Subcutaneous abdominal adipose tissue (tissue), 5 donors: ENCODE measurements at regions not wholly inside any gene's neighbourhood (a gene's known extent, or its start where the extent isn't known, plus 50 kb on each side); places are given as distances from the start of the nearest gene placed in this dataset.
"Not testable (repeated sequence)": the region's sequence is repeated elsewhere in the genome, so short reads cannot be mapped to it uniquely, and the experiment has no call there.

Experiments
- H3K27ac ChIP-seq: one replicate; pipeline ENCODE4 v1.7.0; 2013; ENCODE audit warnings: low read depth, mild to moderate bottlenecking, inconsistent platforms, low read length, moderate library complexity
- H3K27me3 ChIP-seq, 5 donors: one replicate each; pipeline ENCODE4 v1.7.0; 2013; ENCODE audit warnings: low read length in 5 of 5, inconsistent platforms in 1 of 5; ENCODE audit not compliant: control insufficient read depth in 5 of 5, insufficient read depth in 4 of 5
- H3K36me3 ChIP-seq, 5 donors: one replicate each; pipeline ENCODE4 v1.7.0; 2013; ENCODE audit warnings: low read length in 5 of 5; ENCODE audit not compliant: control insufficient read depth in 5 of 5, insufficient read depth in 5 of 5
- H3K4me1 ChIP-seq, 5 donors: one replicate each; pipeline ENCODE4 v1.7.0; 2013; ENCODE audit warnings: low read length in 5 of 5, mild to moderate bottlenecking in 3 of 5, moderate library complexity in 1 of 5; ENCODE audit not compliant: control insufficient read depth in 5 of 5, insufficient read depth in 5 of 5
- H3K4me3 ChIP-seq, 5 donors: one replicate each; pipeline ENCODE4 v1.7.0; 2013; ENCODE audit warnings: low read length in 5 of 5, low read depth in 1 of 5
- H3K9ac ChIP-seq, 5 donors: one replicate each; pipeline ENCODE4 v1.7.0; 2013; ENCODE audit warnings: low read length in 5 of 5, mild to moderate bottlenecking in 4 of 5, moderate library complexity in 3 of 5
- H3K9me3 ChIP-seq, 5 donors: one replicate each; pipeline ENCODE4 v1.7.0; 2013; ENCODE audit warnings: low read length in 5 of 5; ENCODE audit not compliant: control insufficient read depth in 5 of 5
- donor health status: healthy.
- donor health status: healthy.
- donor health status: healthy.
- donor health status: healthy.
- donor health status: healthy.

DNA sequence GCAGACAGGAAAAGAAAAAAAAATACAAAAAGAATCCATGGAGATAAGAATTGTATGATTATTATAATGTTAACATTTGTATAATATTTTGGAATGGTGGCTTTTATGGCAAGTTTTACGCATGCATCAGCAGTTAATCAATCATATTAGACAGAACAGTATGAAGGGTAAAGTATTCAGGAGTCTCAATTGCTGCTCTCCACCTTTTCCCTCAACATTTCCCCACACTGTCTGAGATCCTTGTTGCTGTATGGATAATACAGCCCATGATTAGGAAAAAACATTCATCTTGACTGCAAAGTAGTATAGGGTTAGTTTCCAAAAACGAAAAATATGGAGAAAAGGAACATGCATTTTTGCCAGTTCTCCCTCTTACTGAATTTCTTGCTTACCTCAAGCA is 755.3 kb upstream of the ARPP21 start:
- no peak overlapping the region for H3K9ac ChIP-seq
- no peak overlapping the region for H3K27ac ChIP-seq
- no peaks in the 10 kb centered on the region for H3K27me3 ChIP-seq
- no peaks in the 10 kb centered on the region for H3K4me1 ChIP-seq
- H3K4me3 ChIP-seq, result no peak overlapping the region
- H3K9me3 ChIP-seq, result no peaks in the 10 kb centered on the region
- H3K36me3 ChIP-seq, result no peaks in the 10 kb centered on the region

DNA sequence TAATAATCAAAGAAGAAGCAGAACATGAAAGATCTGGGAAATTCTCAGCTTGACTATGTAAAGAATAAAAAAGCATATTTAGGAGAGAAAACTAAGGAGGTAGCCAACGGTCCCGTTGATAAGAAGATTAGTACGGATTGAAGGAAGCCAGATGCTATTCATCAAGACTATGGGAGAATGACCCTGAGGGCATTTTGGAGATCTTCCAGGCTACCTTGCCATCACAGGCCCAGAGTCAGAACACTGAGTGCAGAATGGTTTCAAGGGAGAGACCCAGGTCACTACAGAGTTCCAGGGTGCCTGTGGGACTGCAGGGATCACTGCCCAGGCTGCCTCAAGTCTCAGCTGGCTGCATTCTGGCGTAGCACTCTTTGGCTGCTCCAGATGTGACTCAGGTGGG is 752.9 kb upstream of the ARPP21 start:
- Histone ChIP-seq H3K4me3 (no peak overlapping the region), H3K27ac (no peak overlapping the region)

DNA sequence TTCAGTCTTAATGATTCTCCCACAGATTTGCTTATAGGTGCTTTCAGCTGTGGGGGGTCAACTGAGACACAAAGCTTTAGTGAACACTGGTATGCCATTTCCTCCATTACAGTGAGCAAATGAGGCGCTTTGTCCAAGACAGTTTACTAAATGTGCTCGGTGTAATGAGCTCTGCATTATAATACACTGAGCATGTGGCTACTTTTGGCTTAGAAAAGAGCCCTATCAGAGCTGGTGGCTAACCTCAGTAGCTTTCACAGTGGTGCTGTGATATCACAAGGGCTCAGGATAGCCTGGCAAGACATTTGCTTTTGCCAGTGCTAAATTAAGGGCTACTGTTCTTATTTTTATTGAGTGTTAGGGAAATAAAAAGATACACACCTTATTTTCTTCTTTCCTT is 749.7 kb upstream of the ARPP21 start:
- no peak overlapping the region for H3K9ac ChIP-seq
- no peaks in the 10 kb centered on the region for H3K27me3 ChIP-seq
- no peaks in the 10 kb centered on the region for H3K36me3 ChIP-seq
- H3K4me1 ChIP-seq, result no peaks in the 10 kb centered on the region
- H3K4me3 ChIP-seq, result no peak overlapping the region
- no peak overlapping the region for H3K27ac ChIP-seq
- H3K9me3 ChIP-seq, result no peaks in the 10 kb centered on the region

More for the DNA sequence above, 752.9 kb upstream of the ARPP21 start:
- Histone ChIP-seq H3K4me1 (no peaks in the 10 kb centered on the region), H3K27me3 (no peaks in the 10 kb centered on the region), H3K9me3 (no peaks in the 10 kb centered on the region), H3K9ac (no peak overlapping the region), H3K36me3 (no peaks in the 10 kb centered on the region)

DNA sequence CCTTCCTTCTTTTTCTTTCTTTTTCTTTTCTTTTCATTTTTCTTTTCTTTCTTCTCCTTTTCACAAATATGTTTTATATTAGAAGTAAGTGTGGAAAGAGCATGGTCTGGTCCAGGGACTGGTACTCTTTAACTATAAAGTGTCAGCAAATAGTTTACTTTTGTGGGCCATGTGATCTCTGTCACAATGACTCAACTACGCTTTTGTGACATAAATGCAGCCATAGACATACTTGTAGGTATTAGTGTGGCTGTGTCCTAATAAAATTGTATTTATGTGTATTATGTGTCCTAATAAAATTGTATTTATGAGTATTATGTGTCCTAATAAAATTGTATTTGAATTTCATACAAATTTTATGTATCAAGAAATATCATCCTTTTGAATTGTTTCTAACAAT is 749.1 kb upstream of the ARPP21 start:
- Histone ChIP-seq H3K36me3 (no peaks in the 10 kb centered on the region), H3K4me3 (no peak overlapping the region), H3K27ac (no peak overlapping the region), H3K27me3 (no peaks in the 10 kb centered on the region), H3K9ac (no peak overlapping the region), H3K9me3 (no peaks in the 10 kb centered on the region), H3K4me1 (no peaks in the 10 kb centered on the region)

DNA sequence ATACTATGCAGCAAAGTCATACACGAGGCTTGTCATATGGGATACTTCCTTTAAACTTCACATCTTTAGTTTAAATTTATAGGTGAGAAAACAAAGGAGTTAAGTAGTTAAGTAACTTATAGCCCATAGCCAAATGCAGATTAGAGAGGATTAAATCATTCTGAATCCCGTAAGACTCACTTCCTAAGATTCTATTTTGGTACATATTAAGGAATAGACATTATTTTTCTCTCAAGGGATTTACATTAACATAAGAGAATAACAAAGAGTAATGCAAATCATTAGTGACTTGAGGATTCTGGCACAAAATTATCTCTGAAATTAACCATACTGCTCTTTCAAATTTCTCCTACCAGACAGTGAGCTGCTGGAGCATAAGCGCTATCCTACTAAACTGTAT is 747.4 kb upstream of the ARPP21 start:
- H3K9ac ChIP-seq, result no peak overlapping the region
- H3K4me3 ChIP-seq, result no peak overlapping the region
- H3K36me3 ChIP-seq, result no peaks in the 10 kb centered on the region
- no peak overlapping the region for H3K27ac ChIP-seq
- H3K27me3 ChIP-seq, result no peaks in the 10 kb centered on the region
- no peaks in the 10 kb centered on the region for H3K4me1 ChIP-seq
- H3K9me3 ChIP-seq, result no peaks in the 10 kb centered on the region

DNA sequence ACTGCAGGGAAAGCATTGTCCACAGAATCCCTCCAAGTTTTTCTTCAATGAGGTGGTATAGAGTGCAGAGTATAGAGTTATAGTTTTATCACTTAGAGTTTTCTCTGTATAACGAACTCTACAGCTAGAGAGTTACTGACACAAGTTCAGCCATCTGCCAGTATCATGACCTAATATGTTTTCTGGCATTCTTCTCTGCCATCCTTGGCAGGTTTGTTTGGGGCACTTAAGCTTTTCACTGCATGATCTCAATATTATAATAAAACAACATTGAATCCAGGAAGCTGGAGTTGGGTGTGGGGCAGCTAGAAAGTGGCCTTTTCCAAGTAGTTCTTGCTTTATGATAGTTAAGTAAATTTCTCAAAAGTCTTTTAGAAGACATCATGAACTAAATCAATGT is 743.5 kb upstream of the ARPP21 start:
- H3K27me3 ChIP-seq, result no peaks in the 10 kb centered on the region
- H3K36me3 ChIP-seq, result no peaks in the 10 kb centered on the region
- no peak overlapping the region for H3K9ac ChIP-seq
- H3K4me1 ChIP-seq, result no peaks in the 10 kb centered on the region
- no peak overlapping the region for H3K27ac ChIP-seq
- H3K4me3 ChIP-seq, result no peak overlapping the region
- H3K9me3 ChIP-seq, result no peaks in the 10 kb centered on the region

DNA sequence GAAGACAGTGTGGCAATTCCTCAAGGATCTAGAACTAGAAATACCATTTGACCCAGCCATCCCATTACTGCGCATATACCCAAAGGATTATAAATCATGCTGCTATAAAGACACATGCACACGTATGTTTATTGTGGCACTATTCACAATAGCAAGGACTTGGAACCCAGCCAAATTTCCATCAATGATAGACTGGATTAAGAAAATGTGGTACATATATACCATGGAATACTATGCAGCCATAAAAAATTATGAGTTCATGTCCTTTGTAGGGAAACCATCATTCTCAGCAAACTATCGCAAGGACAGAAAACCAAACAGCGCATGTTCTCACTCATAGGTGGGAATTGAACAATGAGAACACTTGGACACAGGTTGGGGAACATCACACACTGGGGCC is 729.6 kb upstream of the ARPP21 start:
- not testable (repeated sequence) for H3K9me3 ChIP-seq, H3K36me3 ChIP-seq, H3K4me3 ChIP-seq, H3K9ac ChIP-seq, H3K27ac ChIP-seq, H3K27me3 ChIP-seq, H3K4me1 ChIP-seq

DNA sequence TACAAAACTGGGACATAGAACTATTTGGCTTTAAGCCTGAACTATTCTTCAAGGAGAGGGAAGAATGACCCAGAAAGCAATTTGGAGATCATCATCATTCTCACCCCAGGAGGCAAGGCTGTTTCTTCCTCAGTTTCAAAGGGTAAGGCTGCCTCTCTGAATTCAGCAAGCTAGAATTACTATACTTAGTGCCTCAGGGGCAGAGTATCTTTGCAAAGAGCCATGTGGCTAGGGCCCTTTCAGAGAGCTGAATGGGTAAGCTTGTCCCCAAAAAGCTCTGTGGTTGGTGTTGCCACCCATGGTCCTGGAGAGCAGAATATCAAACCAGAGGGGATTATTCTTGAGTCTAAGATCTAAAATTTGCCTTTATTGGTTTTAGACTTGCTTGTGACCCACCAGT is 720.3 kb upstream of the ARPP21 start:
- no peaks in the 10 kb centered on the region for H3K36me3 ChIP-seq
- no peaks in the 10 kb centered on the region for H3K27me3 ChIP-seq
- H3K27ac ChIP-seq, result no peak overlapping the region
- H3K4me1 ChIP-seq, result no peaks in the 10 kb centered on the region
- no peak overlapping the region for H3K4me3 ChIP-seq
- H3K9me3 ChIP-seq, result no peaks in the 10 kb centered on the region
- H3K9ac ChIP-seq, result no peak overlapping the region

DNA sequence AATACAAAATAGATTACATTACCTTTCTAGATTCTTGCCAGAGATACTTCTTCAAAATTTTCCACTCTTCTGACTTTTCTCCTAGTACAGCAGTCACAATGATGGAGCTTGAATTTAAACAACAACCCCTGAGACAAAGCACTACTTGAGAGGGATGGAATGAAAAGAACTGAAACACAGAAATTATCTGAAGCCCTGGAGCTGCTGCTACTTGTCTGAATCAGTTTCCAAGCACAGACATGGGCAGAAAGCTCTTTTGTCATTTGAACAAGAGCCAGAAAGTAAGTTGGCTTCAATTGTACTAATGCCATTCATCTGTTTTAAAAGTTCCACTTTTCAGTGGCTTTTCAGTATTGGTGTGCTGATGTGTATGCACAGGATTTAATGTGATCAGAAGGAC is 718.5 kb upstream of the ARPP21 start:
- no peaks in the 10 kb centered on the region for H3K9me3 ChIP-seq
- H3K4me3 ChIP-seq, result no peak overlapping the region
- H3K4me1 ChIP-seq, result no peaks in the 10 kb centered on the region

DNA sequence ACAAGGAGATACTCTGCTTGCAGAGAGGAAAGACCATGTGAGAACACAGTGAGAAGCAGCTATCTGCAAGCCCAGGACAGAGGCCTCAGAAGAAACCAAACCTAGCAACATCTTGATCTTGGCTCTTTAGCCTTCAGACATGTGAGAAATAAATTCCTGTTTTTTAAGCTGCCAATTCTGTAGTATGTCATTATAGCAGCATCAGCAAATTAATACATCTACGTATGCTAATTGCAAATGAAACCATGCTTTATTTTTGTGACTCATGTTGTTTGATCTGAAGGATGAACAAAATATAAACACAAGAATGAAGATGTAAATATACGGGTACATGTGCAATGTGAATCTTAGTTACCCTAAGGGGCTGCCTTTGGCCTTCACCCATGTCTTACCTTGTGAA is 714.4 kb upstream of the ARPP21 start:
- H3K27ac ChIP-seq, result no peak overlapping the region
- no peaks in the 10 kb centered on the region for H3K4me1 ChIP-seq
- no peaks in the 10 kb centered on the region for H3K9me3 ChIP-seq
- no peak overlapping the region for H3K4me3 ChIP-seq
- H3K36me3 ChIP-seq, result no peaks in the 10 kb centered on the region
- H3K27me3 ChIP-seq, result no peaks in the 10 kb centered on the region
- no peak overlapping the region for H3K9ac ChIP-seq

More for the DNA sequence above, 718.5 kb upstream of the ARPP21 start:
- Histone ChIP-seq H3K9ac (no peak overlapping the region), H3K27me3 (no peaks in the 10 kb centered on the region), H3K27ac (no peak overlapping the region), H3K36me3 (no peaks in the 10 kb centered on the region)

DNA sequence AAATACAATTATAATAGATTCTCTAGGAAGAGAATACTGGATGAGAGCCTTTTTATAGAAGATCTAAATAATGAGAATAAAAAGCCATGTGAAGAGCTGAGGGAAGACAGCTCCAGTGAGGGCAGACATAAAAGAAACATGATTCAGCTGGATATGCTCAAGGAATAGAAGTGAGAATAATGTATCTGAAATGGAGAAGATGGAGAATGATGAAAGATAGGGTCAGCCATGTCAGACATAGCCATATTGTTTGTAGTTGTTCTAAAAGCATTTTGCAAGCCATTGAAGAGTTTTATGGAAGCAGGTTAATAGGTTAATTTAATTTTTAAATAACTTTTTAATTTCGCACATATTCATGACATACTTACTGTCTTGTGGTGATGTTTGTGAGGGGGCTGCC is 713.5 kb upstream of the ARPP21 start:
- Histone ChIP-seq H3K4me1 (no peaks in the 10 kb centered on the region), H3K27ac (no peak overlapping the region), H3K4me3 (no peak overlapping the region), H3K9ac (no peak overlapping the region), H3K9me3 (peaks cover 0 to 7% (median 4%) of the 10 kb centered on the region in 5 donors), H3K36me3 (no peaks in the 10 kb centered on the region), H3K27me3 (no peaks in the 10 kb centered on the region)
